Duodenal mucosa (tissue), 2 donors: ENCODE measurements at regions not wholly inside any gene's neighbourhood (a gene's known extent, or its start where the extent isn't known, plus 50 kb on each side); places are given as distances from the start of the nearest gene placed in this dataset.
"Not testable (repeated sequence)": the region's sequence is repeated elsewhere in the genome, so short reads cannot be mapped to it uniquely, and the experiment has no call there.

Source experiments
- H3K27ac ChIP-seq: one replicate; pipeline ENCODE4 v1.7.0; 2013; ENCODE audit warnings: low read depth, low read length
- H3K27me3 ChIP-seq, 2 donors: one replicate each; pipeline ENCODE4 v1.7.0; 2013; ENCODE audit warnings: low read length in 2 of 2, control low read depth in 1 of 2; ENCODE audit not compliant: insufficient read depth in 2 of 2, control insufficient read depth in 1 of 2
- H3K36me3 ChIP-seq, 2 donors: one replicate each; pipeline ENCODE4 v1.7.0; 2013; ENCODE audit warnings: low read length in 2 of 2, control low read depth in 1 of 2; ENCODE audit not compliant: insufficient read depth in 2 of 2, control insufficient read depth in 1 of 2
- H3K4me1 ChIP-seq, 2 donors: one replicate each; pipeline ENCODE4 v1.7.0; 2013; ENCODE audit warnings: low read length in 2 of 2, control low read depth in 1 of 2; ENCODE audit not compliant: insufficient read depth in 2 of 2, control insufficient read depth in 1 of 2
- H3K4me3 ChIP-seq, 2 donors: one replicate each; pipeline ENCODE4 v1.7.0; 2013; ENCODE audit warnings: low read length in 2 of 2, low read depth in 1 of 2
- H3K9ac ChIP-seq, 2 donors: one replicate each; pipeline ENCODE4 v1.7.0; 2013; ENCODE audit warnings: low read length in 2 of 2, low read depth in 1 of 2
- H3K9me3 ChIP-seq, 2 donors: one replicate each; pipeline ENCODE4 v1.7.0; 2013; ENCODE audit warnings: low read length in 2 of 2, control low read depth in 1 of 2; ENCODE audit not compliant: control insufficient read depth in 1 of 2

GRCh38 chr22:27068121-27068520 is 410.7 kb downstream of the MIAT start:
- Histone ChIP-seq H3K4me1 (no peaks in the 10 kb centered on the region), H3K9ac (no peak overlapping the region), H3K27me3 (peaks cover 3 to 5% of the 10 kb centered on the region in 2 donors), H3K27ac (no peak overlapping the region), H3K36me3 (no peaks in the 10 kb centered on the region), H3K9me3 (no peaks in the 10 kb centered on the region), H3K4me3 (no peak overlapping the region)

- no peaks in the 10 kb centered on the region for H3K9me3 ChIP-seq
- no peak overlapping the region for H3K4me3 ChIP-seq
- no peak overlapping the region for H3K27ac ChIP-seq
- no peaks in the 10 kb centered on the region for H3K36me3 ChIP-seq
- H3K4me1 ChIP-seq: no peaks in the 10 kb centered on the region
- H3K27me3 ChIP-seq: peaks cover 3 to 5% of the 10 kb centered on the region in 2 donors
- no peak overlapping the region for H3K9ac ChIP-seq
Observed at GRCh38 chr22:27070594-27070993, 413.2 kb downstream of the MIAT start.

- Histone ChIP-seq H3K9me3 (no peaks in the 10 kb centered on the region), H3K27ac (no peak overlapping the region), H3K36me3 (no peaks in the 10 kb centered on the region), H3K27me3 (peaks cover 7 to 11% of the 10 kb centered on the region in 2 donors), H3K4me3 (no peak overlapping the region), H3K4me1 (no peaks in the 10 kb centered on the region), H3K9ac (no peak overlapping the region)
Observed at GRCh38 chr22:27073601-27074425, 416.4 kb downstream of the MIAT start.

- H3K4me1 ChIP-seq: no peaks in the 10 kb centered on the region
- H3K27ac ChIP-seq: no peak overlapping the region
- H3K27me3 ChIP-seq: peaks cover 7 to 11% of the 10 kb centered on the region in 2 donors
- no peak overlapping the region for H3K9ac ChIP-seq
- no peaks in the 10 kb centered on the region for H3K9me3 ChIP-seq
- no peak overlapping the region for H3K4me3 ChIP-seq
- H3K36me3 ChIP-seq: no peaks in the 10 kb centered on the region
Observed at GRCh38 chr22:27075028-27075678, 417.8 kb downstream of the MIAT start.

- H3K27me3 ChIP-seq: peaks cover 6 to 7% of the 10 kb centered on the region in 2 donors
Observed at GRCh38 chr22:27075891-27076290, 418.5 kb downstream of the MIAT start.

GRCh38 chr22:27078064-27078463 is 420.7 kb downstream of the MIAT start:
- not testable (repeated sequence) for H3K27ac ChIP-seq, H3K9me3 ChIP-seq, H3K4me1 ChIP-seq, H3K4me3 ChIP-seq, H3K9ac ChIP-seq, H3K27me3 ChIP-seq, H3K36me3 ChIP-seq

More at GRCh38 chr22:27075891-27076290, 418.5 kb downstream of the MIAT start:
- H3K9me3 ChIP-seq: no peaks in the 10 kb centered on the region
- no peak overlapping the region for H3K27ac ChIP-seq
- H3K4me3 ChIP-seq: no peak overlapping the region
- H3K4me1 ChIP-seq: no peaks in the 10 kb centered on the region
- H3K36me3 ChIP-seq: no peaks in the 10 kb centered on the region
- no peak overlapping the region for H3K9ac ChIP-seq

- Histone ChIP-seq H3K9me3 (no peaks in the 10 kb centered on the region), H3K9ac (no peak overlapping the region), H3K36me3 (no peaks in the 10 kb centered on the region), H3K4me1 (no peaks in the 10 kb centered on the region), H3K27me3 (peaks cover 6 to 11% of the 10 kb centered on the region in 2 donors), H3K27ac (no peak overlapping the region), H3K4me3 (no peak overlapping the region)
Observed at GRCh38 chr22:27080036-27080578, 422.7 kb downstream of the MIAT start.

GRCh38 chr22:27080863-27081262 is 423.5 kb downstream of the MIAT start:
- no peak overlapping the region for H3K9ac ChIP-seq
- no peak overlapping the region for H3K4me3 ChIP-seq
- H3K36me3 ChIP-seq: no peaks in the 10 kb centered on the region
- H3K27ac ChIP-seq: no peak overlapping the region
- peaks cover 6 to 15% of the 10 kb centered on the region in 2 donors for H3K27me3 ChIP-seq
- H3K9me3 ChIP-seq: no peaks in the 10 kb centered on the region
- H3K4me1 ChIP-seq: no peaks in the 10 kb centered on the region

- Histone ChIP-seq H3K4me1 (no peaks in the 10 kb centered on the region), H3K36me3 (no peaks in the 10 kb centered on the region), H3K27ac (no peak overlapping the region), H3K9ac (no peak overlapping the region), H3K9me3 (peaks cover 0 to 9% of the 10 kb centered on the region in 2 donors), H3K4me3 (no peak overlapping the region), H3K27me3 (peaks cover 0 to 19% of the 10 kb centered on the region in 2 donors)
Observed at GRCh38 chr22:27083610-27084009, 426.2 kb downstream of the MIAT start.

- Histone ChIP-seq H3K27ac (no peak overlapping the region), H3K9me3 (peaks cover 0 to 9% of the 10 kb centered on the region in 2 donors), H3K36me3 (no peaks in the 10 kb centered on the region), H3K9ac (no peak overlapping the region), H3K4me1 (no peaks in the 10 kb centered on the region), H3K4me3 (no peak overlapping the region), H3K27me3 (peaks cover 0 to 16% of the 10 kb centered on the region in 2 donors)
Observed at GRCh38 chr22:27084130-27084529, 426.7 kb downstream of the MIAT start.
